ENCODE measurements at regions not wholly inside any gene's neighbourhood (a gene's known extent, or its start where the extent isn't known, plus 50 kb on each side); places are given as distances from the start of the nearest gene placed in this dataset.

- no peak for TF ChIP-seq ZNF660 (tag by site-specific recombination; IDR thresholded peaks at IDR 0.05)
- TF ChIP-seq ZNF248 (tag by site-specific recombination; IDR thresholded peaks at IDR 0.05): no peak
- no peak for TF ChIP-seq ZNF239 (tag by site-specific recombination; IDR thresholded peaks at IDR 0.05)
- TF ChIP-seq CTCF (tag by site-specific recombination; IDR thresholded peaks at IDR 0.05): no peak
- TF ChIP-seq ZNF362 (tag by site-specific recombination; IDR thresholded peaks at IDR 0.05): no peak
- no peak for TF ChIP-seq ELK4 (IDR thresholded peaks at IDR 0.05; ENCODE audit: borderline replicate concordance, low read depth, low read length)
- no peak for TF ChIP-seq ZBTB7A (tag by site-specific recombination; IDR thresholded peaks at IDR 0.05; ENCODE audit: low read depth)
- TF ChIP-seq ZNF768 (tag by site-specific recombination; IDR thresholded peaks at IDR 0.05): no peak
- no peak for TF ChIP-seq ZNF404 (tag by site-specific recombination; IDR thresholded peaks at IDR 0.05)
- TF ChIP-seq KLF16 (tag by site-specific recombination; IDR thresholded peaks at IDR 0.05): no peak
- no peak for TF ChIP-seq ZNF629 (tag by site-specific recombination; IDR thresholded peaks at IDR 0.05)
Measured at GRCh38 chr1:199010492-199010891, 371.7 kb downstream of the PTPRC start.

All from HEK293 (cell line).